Vagina (tissue), 2 donors: ENCODE measurements at regions not wholly inside any gene's neighbourhood (a gene's known extent, or its start where the extent isn't known, plus 50 kb on each side); places are given as distances from the start of the nearest gene placed in this dataset.

ENCODE experiments used
- POLR2AphosphoS5 ChIP-seq, 2 donors: sonication (generic); formaldehyde crosslinking; IDR thresholded peaks; one replicate each; pipeline ENCODE4 v1.9.0; 2017; ENCODE audit warnings: antibody characterized with exemption in 2 of 2, mild to moderate bottlenecking in 2 of 2, low read depth in 1 of 2; ENCODE audit not compliant: insufficient read depth in 1 of 2
- TF ChIP-seq, protein P1 (sequence below), 3 experiments: fragments of 450-650 bp in 2 of 3; fragments of 200-600 bp in 1 of 3; sonication (generic) in 1 of 3; IDR thresholded peaks; one replicate each; pipeline ENCODE4 v1.5.1; 2017 to 2019; ENCODE audit warnings: antibody characterized with exemption in 3 of 3, mild to moderate bottlenecking in 2 of 3, moderate library complexity in 2 of 3

DNA sequence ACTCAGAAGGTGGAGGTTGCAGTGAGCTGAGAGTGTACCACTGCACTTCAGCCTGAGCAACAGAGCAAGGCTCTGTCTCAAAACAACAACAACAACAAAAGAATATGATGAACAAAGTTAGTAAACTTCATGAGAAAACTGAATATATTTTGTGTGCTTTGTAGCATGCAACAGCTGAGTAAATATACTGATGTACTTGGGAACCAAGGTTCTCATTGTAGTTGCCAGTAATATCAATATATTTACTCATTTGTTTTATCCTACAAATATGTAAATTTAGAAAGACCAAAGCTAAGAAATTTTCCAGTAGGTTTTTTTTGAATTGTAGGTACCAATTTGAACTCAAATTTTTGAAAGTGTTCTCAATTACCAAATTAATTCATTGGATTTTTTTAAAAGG lies 127.2 kb downstream of the IPO8 start:
- TF ChIP-seq, protein P1, sequence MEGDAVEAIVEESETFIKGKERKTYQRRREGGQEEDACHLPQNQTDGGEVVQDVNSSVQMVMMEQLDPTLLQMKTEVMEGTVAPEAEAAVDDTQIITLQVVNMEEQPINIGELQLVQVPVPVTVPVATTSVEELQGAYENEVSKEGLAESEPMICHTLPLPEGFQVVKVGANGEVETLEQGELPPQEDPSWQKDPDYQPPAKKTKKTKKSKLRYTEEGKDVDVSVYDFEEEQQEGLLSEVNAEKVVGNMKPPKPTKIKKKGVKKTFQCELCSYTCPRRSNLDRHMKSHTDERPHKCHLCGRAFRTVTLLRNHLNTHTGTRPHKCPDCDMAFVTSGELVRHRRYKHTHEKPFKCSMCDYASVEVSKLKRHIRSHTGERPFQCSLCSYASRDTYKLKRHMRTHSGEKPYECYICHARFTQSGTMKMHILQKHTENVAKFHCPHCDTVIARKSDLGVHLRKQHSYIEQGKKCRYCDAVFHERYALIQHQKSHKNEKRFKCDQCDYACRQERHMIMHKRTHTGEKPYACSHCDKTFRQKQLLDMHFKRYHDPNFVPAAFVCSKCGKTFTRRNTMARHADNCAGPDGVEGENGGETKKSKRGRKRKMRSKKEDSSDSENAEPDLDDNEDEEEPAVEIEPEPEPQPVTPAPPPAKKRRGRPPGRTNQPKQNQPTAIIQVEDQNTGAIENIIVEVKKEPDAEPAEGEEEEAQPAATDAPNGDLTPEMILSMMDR (IDR thresholded peaks at IDR 0.05) = no peak
- TF ChIP-seq POLR2AphosphoS5 (IDR thresholded peaks at IDR 0.05; ENCODE audit: insufficient read depth in 1 of 2, low read depth in 1 of 2) = no peak
